ENCODE measurements at regions not wholly inside any gene's neighbourhood (a gene's known extent, or its start where the extent isn't known, plus 50 kb on each side); places are given as distances from the start of the nearest gene placed in this dataset.

GRCh38 chr1:4113897-4114296, 213.8 kb upstream of the C1orf174 start:
- DNase-seq (ENCODE audit: low spot score) = no peak
- no peak overlapping the region for H3K27ac ChIP-seq (ENCODE audit: low read depth in 1 of 2, low read length in 2 of 2)
- no peaks in the 10 kb centered on the region for H3K4me1 ChIP-seq (ENCODE audit: control insufficient read depth in 4 of 4, insufficient read depth in 4 of 4, low read length in 3 of 4)
- no peaks in the 10 kb centered on the region for H3K36me3 ChIP-seq (ENCODE audit: control insufficient read depth in 4 of 4, insufficient read depth in 3 of 4, low read depth in 1 of 4, low read length in 3 of 4)
- TF ChIP-seq YY1 (IDR thresholded peaks at IDR 0.05) = no peak
- no peak for TF ChIP-seq HNF4G (IDR thresholded peaks at IDR 0.05)
- TF ChIP-seq EGR1 (IDR thresholded peaks at IDR 0.05; ENCODE audit: low read depth in 2 of 2) = no peak
- TF ChIP-seq ZBTB33 (IDR thresholded peaks at IDR 0.05) = no peak
- TF ChIP-seq ATF3 (IDR thresholded peaks at IDR 0.05) = no peak
- no peak for TF ChIP-seq HNF4A (conservative IDR thresholded peaks at IDR 0.05)
- TF ChIP-seq NR2F2 (IDR thresholded peaks at IDR 0.05) = no peak
- no peak for TF ChIP-seq REST (IDR thresholded peaks at IDR 0.05)
- no peak for TF ChIP-seq GABPA (IDR thresholded peaks at IDR 0.05 in 1 of 2, conservative IDR thresholded peaks at IDR 0.05 in 1 of 2)
- no peak for TF ChIP-seq JUND (IDR thresholded peaks at IDR 0.05)
- no peak for TF ChIP-seq MAX (IDR thresholded peaks at IDR 0.05)
- TF ChIP-seq CTCF (IDR thresholded peaks at IDR 0.05; ENCODE audit: low read depth, low read length, missing input control) = no peak
- TF ChIP-seq SP1 (IDR thresholded peaks at IDR 0.05) = no peak
- no peak for TF ChIP-seq TAF1 (conservative IDR thresholded peaks at IDR 0.05)
- no peak for TF ChIP-seq FOXA1 (IDR thresholded peaks at IDR 0.05)
- no peak overlapping the region for H3K9ac ChIP-seq (ENCODE audit: low read depth in 1 of 2, low read length in 2 of 2)
- H3K9me3 ChIP-seq (ENCODE audit: control insufficient read depth in 4 of 4, low read length in 3 of 4) = peaks cover 0 to 8% (median 3%) of the 10 kb centered on the region in 4 donors
- H3K4me3 ChIP-seq (ENCODE audit: low read depth in 1 of 3, low read length in 3 of 3) = no peak overlapping the region
- H3K27me3 ChIP-seq (ENCODE audit: control insufficient read depth in 4 of 4, insufficient read depth in 4 of 4, low read length in 3 of 4) = peaks cover 0 to 2% (median 0%) of the 10 kb centered on the region in 4 donors
- 54% methylated on average over 2 of the region's 2 CpGs for WGBS
